LNCaP clone FGC (cell line): ENCODE measurements at regions not wholly inside any gene's neighbourhood (a gene's known extent, or its start where the extent isn't known, plus 50 kb on each side); places are given as distances from the start of the nearest gene placed in this dataset.

ENCODE experiments used
- DNase-seq: peaks from one replicate; pipeline ENCODE4 v3.0.0-alpha.2; 2011; ENCODE audit warnings: low read depth
- H3K4me3 ChIP-seq: 2 replicates; pipeline ENCODE4 v1.5.1; 2011; ENCODE audit warnings: mild to moderate bottlenecking, low read depth, low read length, control low read depth
- TF ChIP-seq, protein P1 (sequence below): IDR thresholded peaks from 2 replicates; pipeline ENCODE4 v1.5.1; 2012; ENCODE audit warnings: mild to moderate bottlenecking; ENCODE audit not compliant: control insufficient read depth, insufficient read depth; ENCODE audit errors: extremely low read depth

DNA sequence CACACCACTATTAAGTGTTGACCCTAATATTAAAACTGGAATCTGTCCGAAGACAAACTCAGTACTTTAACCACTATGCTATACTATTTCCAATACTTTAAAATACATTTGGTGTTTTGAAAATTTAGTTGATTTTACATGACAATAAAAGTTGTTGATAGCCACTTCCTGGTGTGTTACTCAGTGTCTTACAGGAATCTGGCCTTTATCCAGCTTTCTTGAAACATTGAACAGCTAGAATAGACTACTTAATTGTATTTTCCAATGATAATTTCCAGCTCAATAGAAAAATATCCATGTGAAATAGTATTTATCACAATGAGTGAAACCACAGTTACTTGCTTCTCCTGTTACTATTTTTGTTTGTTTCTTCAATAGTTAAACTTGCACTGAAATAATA lies 369.6 kb upstream of the ADGRL4 start:
- no peak overlapping the region for H3K4me3 ChIP-seq
- DNase-seq, result peak; percentile 11
- TF ChIP-seq, protein P1, sequence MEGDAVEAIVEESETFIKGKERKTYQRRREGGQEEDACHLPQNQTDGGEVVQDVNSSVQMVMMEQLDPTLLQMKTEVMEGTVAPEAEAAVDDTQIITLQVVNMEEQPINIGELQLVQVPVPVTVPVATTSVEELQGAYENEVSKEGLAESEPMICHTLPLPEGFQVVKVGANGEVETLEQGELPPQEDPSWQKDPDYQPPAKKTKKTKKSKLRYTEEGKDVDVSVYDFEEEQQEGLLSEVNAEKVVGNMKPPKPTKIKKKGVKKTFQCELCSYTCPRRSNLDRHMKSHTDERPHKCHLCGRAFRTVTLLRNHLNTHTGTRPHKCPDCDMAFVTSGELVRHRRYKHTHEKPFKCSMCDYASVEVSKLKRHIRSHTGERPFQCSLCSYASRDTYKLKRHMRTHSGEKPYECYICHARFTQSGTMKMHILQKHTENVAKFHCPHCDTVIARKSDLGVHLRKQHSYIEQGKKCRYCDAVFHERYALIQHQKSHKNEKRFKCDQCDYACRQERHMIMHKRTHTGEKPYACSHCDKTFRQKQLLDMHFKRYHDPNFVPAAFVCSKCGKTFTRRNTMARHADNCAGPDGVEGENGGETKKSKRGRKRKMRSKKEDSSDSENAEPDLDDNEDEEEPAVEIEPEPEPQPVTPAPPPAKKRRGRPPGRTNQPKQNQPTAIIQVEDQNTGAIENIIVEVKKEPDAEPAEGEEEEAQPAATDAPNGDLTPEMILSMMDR, result no peak

DNA sequence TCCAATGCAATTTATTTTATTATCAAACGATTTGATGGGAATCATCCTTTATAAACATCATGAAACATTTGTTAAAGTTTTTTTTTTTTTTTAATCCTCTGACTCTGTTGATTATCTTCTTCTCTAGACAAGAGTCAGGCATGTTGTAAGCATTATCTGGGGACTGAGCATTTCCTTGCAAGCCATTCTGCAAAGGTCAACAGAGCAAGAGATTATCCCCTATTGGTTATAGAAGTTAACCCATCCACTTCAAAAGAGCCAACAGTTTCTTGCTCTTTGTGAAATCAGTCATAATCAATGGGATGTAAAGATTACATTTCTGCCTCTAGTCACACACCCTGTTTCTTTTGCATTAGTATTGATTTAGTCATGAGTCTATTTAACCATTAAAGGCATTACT lies 368.8 kb upstream of the ADGRL4 start:
- DNase-seq, result no peak
- TF ChIP-seq, protein P1, result no peak
- no peak overlapping the region for H3K4me3 ChIP-seq

DNA sequence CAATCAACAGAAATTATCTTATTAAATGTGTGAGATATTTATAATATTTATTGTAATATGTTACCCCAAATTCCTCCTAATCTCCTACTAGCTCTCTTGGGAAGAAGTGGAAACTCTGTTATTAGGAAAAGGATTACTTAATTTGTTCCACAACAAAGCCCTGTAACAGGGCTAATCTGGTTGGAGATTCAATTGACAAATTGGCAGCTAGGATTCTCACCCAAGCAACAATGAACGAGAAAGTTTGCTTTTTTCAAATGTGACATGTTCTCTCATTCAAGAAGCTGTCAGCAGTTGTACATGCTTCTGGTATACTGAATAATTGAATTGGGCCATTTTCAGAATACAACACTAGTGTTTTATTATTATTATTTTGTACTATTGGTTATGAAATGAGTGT lies 367.9 kb upstream of the ADGRL4 start:
- TF ChIP-seq, protein P1, result no peak
- no peak for DNase-seq
- no peak overlapping the region for H3K4me3 ChIP-seq

DNA sequence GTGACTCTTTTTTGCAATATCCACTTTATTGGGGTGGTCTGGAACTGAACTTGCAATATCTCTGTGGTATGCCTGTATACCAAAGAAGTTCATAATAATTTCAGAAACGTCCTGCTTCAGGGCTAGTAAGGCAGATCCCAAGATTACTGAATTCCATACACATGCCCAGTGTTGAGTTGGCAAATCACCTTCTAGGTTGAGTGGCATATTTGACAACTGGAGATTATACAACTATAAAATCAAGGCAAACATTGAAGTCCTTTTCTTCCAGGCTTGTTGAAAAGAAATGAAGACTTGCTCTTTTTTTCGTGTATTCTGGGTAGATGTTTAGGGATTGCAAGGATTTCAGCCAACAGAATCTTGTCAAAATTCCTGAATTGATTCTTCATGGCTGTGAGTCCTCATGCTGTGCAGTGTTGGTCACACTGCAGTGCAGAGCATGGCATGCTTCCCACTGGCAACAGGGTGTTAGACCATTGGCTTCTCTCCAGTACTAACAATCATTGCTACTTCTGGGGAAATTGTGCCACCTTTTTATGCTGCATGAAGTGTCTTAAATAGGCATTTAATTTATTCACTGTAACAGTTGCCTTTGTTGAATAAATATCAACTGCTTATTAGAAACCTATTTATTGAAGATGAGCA lies 367.1 kb upstream of the ADGRL4 start:
- peak; percentile 82 for DNase-seq
- TF ChIP-seq, protein P1, result no peak
- no peak overlapping the region for H3K4me3 ChIP-seq

DNA sequence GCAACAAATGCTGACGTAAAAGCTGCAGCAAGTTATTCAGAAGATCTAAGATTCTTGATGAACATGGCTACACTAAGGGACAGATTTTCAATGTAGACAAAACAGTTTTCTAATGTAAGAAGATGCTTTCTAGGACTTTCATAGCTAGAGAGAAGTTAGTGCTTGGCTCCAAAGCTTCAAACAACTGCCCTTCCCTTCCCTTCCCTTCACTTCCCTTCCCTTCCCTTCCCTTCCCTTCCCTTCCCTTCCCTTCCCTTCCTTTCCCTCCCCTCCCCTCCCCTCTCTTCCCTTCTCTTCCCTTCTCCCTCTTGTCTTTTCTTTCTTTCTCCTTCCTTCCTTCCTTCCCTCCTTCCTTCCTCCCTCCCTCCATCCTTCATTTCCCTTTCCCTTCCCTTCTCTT lies 365.3 kb upstream of the ADGRL4 start:
- TF ChIP-seq, protein P1, result no peak
- no peak overlapping the region for H3K4me3 ChIP-seq
- no peak for DNase-seq

DNA sequence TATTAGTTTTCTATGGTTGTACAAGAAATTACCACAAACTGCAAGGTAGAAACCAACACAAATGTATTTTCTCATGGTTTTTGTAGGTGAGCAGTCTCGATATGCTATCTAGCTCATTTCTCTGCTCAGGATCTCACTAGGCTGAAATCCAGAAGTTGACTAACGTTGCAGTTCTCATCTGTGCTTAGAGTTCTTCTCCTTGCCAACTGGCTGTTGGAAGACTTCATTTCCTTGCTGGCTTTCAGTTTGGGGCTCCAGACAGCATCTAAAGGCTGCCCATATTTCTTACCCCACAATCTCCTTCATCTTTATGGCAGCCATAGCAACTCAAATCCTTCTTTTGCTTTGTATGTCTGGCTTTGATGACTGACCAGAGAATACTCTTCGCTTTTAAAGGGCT lies 362.6 kb upstream of the ADGRL4 start:
- no peak overlapping the region for H3K4me3 ChIP-seq
- TF ChIP-seq, protein P1, result no peak

DNA sequence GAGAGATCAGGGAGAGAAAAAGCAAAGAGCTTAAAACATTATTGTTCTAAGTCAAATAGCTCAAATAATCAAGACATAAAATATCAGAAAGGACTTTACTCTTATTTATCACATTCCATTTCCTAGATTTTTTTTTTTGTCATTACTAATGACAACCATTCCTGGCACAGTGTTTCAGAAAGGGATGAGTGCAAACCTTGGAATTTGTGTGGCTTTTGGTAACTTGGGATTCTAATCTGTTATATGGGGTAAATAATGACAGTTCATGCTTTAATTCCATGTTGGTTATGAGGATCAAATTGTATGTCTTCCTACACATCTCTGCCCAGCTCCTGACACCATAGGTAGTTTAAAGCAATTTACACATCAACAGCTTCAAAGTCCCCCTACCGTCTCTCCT lies 358.4 kb upstream of the ADGRL4 start:
- DNase-seq, result no peak
- H3K4me3 ChIP-seq, result no peak overlapping the region
- TF ChIP-seq, protein P1, result no peak

More for the DNA sequence above, 362.6 kb upstream of the ADGRL4 start:
- DNase-seq, result no peak
